COLO829 (cell line): ENCODE measurements at regions not wholly inside any gene's neighbourhood (a gene's known extent, or its start where the extent isn't known, plus 50 kb on each side); places are given as distances from the start of the nearest gene placed in this dataset.
"Not testable (repeated sequence)": the region's sequence is repeated elsewhere in the genome, so short reads cannot be mapped to it uniquely, and the experiment has no call there.

Experiments
- DNase-seq: peaks from one replicate; pipeline ENCODE4 v3.0.0; 2012; ENCODE audit warnings: low spot score

GRCh38 chr3:192038726-192039125 is 577.8 kb downstream of the PYDC2 start:
- DNase-seq = no peak

GRCh38 chr3:192039593-192039992 is 578.6 kb downstream of the PYDC2 start:
- no peak for DNase-seq

- DNase-seq = no peak
Measured at GRCh38 chr3:192040282-192041043, 579.5 kb downstream of the PYDC2 start.

GRCh38 chr3:192042116-192042515 is 581.2 kb downstream of the PYDC2 start:
- DNase-seq = no peak

DNA sequence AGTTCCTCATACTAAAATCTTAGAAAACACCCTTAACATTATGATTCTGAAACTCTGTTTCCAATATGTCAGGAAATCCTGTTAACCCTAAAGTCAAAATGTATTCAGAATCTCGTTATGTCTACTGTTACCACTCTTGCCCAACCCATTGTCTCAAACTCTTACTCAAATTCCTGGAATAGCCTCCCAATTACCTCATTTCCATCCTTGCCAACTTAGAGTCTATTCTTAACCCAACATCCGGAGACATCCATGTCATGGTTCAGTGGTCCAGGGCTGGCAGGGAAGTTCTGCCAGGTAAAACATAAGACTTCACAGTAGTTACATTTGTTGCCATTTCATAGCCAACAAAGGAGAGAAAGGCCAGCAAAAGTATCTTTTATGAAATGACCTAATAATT is 593.9 kb downstream of the PYDC2 start:
- no peak for DNase-seq

DNA sequence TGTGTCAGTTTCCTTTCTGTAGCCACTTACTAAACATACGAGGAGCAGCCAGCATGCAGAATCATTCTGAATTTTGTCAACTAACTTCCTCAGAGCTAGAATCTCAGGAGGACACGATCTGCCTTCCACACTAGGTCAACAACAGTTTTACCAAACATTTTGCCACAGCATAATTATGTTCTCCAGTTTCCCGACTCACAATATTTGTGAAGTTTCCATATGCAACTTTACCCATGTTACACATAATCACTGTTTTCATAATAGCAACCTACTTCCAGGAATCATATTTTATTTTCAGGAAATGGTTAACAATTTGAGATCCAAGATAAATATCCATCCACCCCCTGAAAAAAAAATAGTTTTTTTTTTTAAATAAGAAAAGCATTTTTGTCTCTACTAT is 595.0 kb downstream of the PYDC2 start:
- DNase-seq = no peak

- DNase-seq = no peak
Measured at GRCh38 chr3:192057261-192057660, 596.3 kb downstream of the PYDC2 start.

DNA sequence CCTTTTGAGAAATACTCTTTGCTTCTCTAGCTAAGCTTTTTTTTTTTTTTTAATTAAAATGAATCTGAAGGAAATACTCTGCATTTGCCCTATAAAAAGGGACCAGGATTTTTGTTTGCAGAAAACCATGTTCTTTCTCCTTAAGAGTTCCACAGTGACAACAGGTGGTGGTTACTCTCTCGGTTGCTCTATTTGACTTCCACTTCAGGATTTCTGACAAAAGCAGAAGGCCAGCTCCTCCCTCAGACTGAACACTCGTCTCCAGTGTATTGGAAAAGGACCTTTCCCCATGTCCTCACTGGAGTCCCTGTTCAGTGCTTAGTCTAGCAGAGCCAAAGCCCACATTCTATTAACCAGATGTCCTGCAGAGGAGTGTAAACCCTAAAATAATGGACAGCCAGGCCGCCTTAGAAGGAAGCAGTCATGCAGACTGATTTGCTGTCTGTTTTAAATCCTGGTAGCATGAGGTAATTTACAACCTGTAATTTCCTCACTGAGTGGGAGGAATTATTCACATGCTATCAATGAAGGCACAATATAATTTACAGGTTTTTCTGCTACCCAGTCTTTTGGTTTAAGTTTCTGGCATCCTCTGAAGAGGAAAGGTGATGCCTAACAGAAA is 599.3 kb downstream of the PYDC2 start:
- no peak for DNase-seq

DNA sequence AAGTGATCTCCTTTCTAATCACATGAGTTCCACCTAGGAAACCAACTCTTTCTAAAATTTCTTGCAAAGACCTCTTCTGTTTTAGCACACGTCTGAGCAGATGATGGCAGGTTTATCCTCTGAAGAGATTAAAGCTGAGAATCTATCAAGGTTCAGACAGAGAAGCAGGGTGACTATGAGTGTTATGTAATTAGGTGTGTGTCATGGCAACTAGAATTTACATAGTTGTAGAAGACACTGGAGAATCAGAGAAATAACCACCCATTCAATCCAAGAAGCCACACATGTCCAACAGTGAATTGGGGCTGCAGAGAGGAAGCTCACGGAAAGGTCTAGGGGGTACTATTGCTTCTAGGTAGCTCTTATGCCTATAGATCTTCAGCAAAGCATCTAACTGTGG is 600.5 kb downstream of the PYDC2 start:
- no peak for DNase-seq

DNA sequence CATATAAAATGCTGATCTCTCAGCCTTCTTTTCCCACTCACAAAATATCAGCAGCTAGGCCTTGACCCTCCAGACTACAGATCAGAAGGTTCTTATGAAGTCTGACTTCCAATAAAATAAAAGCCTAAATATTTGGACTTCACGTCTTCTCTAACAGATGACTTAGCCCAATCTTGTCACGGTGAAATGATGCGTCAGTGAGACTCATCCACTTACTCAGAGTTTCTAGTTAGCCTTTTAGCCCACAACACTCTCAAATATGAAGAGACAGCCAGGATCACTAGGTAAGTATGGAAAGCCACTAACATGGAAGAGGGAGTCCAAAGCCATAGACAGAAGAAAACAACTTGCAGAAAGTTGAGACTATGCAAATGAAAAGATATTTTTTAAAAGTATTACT is 601.2 kb downstream of the PYDC2 start:
- no peak for DNase-seq

DNA sequence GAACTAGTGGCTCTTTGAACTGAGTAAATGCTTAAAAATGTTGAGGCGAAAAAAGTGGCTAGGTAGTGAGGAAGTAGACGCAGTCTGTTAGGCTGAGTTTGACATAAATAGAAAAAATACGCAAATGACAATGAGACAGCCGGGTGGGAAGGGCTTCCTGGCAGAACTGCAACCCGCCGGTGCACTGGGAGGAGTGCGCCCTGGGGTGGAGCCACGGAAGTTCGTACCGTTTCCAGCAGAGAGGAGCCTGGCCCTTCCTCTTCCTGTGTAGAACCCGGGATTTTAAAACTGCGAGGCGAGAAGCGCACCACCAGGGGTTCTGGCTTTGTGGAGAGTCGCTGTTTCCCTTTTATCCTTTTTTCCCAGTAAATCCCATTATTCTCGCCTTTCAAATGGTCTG is 602.6 kb downstream of the PYDC2 start:
- DNase-seq = no peak

DNA sequence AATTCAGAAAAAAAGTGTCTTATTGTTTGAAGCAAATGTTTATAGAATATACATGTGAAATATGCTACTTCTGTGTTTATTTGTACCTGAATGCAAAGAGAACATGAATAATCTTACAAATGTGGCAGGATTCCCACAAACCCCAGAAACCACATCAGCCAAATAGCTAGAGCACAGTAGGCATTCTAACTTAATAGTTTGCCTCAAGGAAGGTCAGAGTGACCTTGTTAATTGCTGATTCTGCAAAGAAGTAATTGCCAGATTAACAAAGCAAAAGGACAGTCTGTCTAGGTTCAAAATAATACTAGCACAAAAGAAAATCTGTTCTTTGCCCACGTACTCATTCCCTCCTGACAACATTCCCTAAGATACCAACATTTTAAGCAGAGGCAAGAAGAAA is 604.0 kb downstream of the PYDC2 start:
- no peak for DNase-seq

DNA sequence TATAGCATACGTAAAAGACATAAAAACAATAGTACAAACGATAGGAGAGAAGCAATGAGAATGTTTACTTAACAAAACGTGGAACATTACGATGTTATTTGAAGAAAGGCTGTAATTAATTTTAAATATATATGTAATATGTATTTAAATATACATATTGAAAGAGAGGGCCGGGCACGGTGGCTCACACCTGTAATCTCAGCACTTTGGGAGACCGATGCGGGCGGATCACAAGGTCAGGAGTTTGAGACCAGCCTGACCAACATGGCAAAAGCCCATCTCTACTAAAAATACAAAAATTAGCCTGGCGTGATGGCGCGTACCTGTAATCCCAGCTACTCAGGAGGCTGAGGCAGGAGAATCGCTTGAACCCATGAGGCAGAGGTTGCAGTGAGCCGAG is 605.3 kb downstream of the PYDC2 start:
- not testable (repeated sequence) for DNase-seq

- no peak for DNase-seq
Measured at GRCh38 chr3:192068464-192069254, 607.7 kb downstream of the PYDC2 start.

DNA sequence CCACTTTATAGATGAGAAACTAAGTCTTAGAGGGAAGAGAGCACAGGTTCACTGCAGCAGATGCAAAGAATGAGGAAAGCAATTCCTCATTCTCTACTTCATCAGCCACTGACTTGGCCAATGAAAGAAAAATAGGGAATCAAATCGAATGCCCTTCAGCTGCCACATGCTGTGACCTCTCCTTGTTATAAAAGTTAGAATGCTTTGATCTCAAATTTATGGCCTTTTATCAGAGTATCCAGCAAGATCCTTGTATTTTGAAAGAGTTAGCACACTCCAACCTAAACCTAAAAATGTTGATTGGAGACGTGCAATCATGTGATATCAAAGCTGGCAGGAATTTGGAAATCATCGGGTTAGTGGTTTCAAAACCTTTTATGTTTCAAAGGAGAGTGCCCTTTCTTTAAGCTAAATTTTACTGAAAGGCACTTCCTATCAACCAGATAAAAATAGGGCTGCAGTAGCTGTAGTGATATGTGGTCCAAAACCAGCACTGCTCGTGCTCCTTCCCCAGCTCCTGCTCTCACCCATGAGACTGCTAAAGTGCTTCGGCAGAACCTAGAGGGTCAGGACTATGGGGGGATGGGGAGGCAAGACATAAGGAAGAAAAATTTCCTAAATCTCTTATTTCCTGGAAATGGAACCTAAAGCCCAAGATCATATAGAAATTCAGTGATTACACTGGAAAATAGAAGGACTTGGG is 617.0 kb downstream of the PYDC2 start:
- DNase-seq = no peak

DNA sequence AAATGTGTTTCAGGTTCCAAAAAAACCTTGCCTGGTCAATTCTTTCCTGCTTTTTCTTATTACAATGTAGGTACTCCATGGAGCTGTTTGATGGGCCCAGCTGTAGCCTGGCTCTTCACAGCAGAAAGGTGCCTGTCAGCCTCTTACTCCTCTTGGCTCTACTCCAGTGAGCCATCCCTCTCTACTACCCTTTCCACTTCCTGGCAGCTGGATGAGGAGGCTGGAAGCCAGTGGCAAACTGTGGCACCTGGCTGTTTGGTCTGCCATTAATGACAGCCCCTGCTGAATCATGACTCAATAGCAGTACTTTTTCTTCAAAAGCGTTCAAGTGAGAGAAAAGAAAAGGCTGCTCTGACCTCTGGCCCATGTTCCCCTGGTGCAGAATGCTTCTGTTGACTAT is 618.1 kb downstream of the PYDC2 start:
- DNase-seq = no peak

DNA sequence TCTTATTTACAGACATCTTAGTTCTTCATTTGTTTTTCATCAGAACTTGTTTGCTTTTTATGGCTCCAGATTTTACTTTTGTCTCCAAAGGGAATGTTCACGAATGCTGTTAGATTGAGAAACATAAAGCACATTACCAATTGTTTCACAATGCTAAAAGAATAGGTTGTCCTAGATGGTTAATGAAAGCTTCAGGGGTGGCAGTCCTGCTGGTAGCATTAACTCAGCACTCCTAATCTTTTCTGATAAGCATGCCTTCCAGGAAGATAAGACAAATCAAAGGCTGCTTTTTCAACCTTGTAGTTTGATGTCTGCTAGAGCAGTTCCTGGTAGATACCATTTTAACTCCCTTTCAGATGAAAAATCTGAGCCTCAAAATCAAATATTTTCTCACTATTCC is 619.4 kb downstream of the PYDC2 start:
- DNase-seq = no peak

DNA sequence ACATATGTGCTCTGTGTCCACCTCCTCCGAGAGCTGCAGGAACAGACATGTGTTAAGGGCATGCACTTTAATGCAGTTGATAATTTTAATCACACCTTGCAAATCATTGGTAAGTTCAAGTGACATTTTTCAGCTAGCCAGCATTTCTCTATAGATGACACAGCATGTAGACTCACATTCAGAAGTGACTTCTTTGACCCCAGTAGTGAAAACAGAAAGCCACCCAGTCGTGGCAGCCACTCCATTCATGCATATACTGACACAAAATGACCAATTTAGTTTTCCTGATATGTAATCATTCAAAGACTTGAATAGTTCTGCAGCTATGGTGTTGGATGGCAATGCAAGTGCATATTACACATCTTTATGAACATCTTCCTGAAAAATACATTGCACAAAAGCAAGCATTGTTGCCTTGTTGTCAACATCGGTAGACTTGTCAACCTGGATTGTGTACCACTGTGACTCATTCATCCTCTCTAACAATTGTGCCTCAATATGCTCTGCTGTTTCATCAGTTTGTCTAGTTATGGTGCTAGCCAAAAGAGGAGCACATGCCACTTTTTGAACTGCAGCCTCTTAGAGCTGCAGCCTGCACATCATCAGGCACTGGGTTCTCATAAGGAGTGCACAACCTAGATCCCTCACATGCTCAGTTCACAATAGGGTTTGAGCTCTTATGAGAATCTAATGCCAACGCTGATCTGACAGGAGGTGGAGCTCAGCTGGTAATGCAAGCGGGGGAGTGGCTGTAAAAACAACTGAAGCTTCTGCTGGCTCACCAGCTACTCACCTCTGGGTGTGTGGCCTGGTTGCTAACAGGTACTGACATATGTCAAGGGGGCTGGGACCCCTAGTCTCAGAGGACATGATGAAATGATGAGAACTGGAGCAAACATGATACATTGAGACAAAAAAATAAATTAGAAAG is 622.0 kb downstream of the PYDC2 start:
- DNase-seq = no peak
